Adrenal gland (tissue), 5 donors: ENCODE measurements at regions not wholly inside any gene's neighbourhood (a gene's known extent, or its start where the extent isn't known, plus 50 kb on each side); places are given as distances from the start of the nearest gene placed in this dataset.

Experiments used
- CTCF ChIP-seq, 6 experiments: fragments of 450-650 bp in 4 of 6; fragments of 200-600 bp in 2 of 6; sonication (generic) in 1 of 6; IDR thresholded peaks; 1 replicate in 5 of 6; 2 replicates in 1 of 6; pipeline versions ENCODE4 v1.5.1 to v1.8.0; 2016 to 2021; ENCODE audit warnings: antibody characterized with exemption in 6 of 6, mild to moderate bottlenecking in 2 of 6, moderate library complexity in 1 of 6
- POLR2A ChIP-seq, 2 donors: fragments of 450-650 bp; IDR thresholded peaks; one replicate each; pipeline ENCODE4 v1.6.1; 2017; ENCODE audit warnings: antibody characterized with exemption in 2 of 2, mild to moderate bottlenecking in 2 of 2, moderate library complexity in 1 of 2
- donor health status: DM: no; HTN: no; CAD: no.

- TF ChIP-seq CTCF (IDR thresholded peaks at IDR 0.05) (no peak), POLR2A (IDR thresholded peaks at IDR 0.05) (no peak)
Measured at GRCh38 chr3:23668430-23668904, 137.3 kb upstream of the UBE2E1 start.
